ENCODE measurements at regions not wholly inside any gene's neighbourhood (a gene's known extent, or its start where the extent isn't known, plus 50 kb on each side); places are given as distances from the start of the nearest gene placed in this dataset.

DNA sequence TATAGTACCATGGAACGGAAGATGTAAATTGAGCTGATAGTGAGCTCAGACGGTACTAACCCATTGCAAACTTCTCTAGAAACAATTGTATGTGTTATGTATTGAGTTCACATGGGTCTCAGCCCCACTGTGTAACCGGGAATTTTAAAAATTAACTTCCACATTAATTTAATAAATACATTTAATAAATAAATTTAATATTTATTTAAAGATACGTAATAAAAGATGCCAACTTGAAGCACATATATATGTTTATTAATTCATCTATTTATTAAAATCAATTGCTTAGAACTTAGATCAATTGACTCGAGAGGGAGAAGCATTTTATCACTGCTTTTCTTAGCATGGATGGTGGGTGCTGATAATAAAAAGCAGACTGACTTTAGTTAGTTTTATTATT lies 170.1 kb upstream of the NPVF start:
- no peak for DNase-seq

- DNase-seq = no peak
Observed at GRCh38 chr7:25399000-25399750, 170.9 kb upstream of the NPVF start.

- no peak for DNase-seq
Observed at GRCh38 chr7:25402532-25402931, 174.2 kb upstream of the NPVF start.

DNA sequence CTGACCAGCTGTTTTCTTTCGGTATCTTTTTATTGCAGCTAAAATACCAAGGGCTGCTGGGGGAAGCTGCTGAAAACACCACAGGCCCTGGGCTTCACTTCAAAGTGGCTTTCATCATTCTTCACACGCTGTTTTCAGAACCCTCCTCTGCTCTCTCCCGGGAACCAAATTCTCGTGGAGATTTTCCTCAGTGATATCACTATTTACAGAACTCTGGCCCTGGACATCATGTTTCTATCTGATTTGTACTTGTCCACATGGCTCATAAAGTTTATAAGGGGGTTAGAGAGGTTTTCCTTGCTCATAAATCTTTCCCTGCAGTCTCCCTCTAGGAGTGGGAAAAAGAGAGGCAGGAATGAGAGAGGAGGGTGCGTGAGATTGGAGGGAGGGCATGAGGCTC lies 177.4 kb upstream of the NPVF start:
- no peak for DNase-seq

DNA sequence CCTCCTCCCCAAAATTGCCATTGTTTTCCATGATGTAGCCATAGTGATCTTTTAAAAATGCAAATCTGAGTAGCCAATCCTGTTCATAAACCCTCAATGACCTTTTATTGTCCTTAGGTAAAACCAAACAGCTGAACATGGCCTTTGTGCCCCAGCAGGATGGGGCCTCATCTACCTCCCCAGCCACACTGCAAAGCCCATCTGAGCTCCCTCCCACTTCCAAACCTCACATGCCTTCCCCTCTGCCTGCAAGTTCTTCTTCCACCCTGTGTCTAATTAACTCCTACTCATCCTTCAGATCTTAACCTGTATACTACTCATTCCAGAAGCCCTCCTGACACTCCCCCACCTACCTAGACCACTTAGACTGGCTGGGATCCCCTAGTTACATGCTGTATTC lies 178.8 kb upstream of the NPVF start:
- no peak for DNase-seq

GRCh38 chr7:25408012-25408687 lies 179.9 kb upstream of the NPVF start:
- no peak for DNase-seq

- DNase-seq = no peak
Observed at GRCh38 chr7:25408876-25409275, 180.6 kb upstream of the NPVF start.

- DNase-seq = no peak
Observed at GRCh38 chr7:25409897-25410636, 181.8 kb upstream of the NPVF start.

DNA sequence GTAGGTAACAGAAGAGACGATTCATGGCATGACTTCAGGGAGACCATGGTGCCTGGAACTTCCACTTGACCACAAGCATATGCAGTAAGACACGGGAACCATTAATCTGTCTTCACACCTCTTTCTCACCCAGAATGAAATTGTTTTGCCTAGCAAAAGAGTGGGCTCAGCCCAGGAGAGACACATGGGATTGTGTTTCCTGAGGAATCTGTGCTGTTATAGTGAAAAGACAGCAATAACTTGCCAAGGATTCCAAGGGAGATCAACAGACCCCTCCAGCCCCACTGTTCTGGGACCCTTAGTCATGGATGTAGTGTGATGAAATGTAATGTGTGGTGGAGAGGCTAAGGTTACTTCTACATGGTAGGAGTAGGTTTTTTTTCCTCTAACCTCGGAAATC lies 192.5 kb upstream of the NPVF start:
- no peak for DNase-seq

DNA sequence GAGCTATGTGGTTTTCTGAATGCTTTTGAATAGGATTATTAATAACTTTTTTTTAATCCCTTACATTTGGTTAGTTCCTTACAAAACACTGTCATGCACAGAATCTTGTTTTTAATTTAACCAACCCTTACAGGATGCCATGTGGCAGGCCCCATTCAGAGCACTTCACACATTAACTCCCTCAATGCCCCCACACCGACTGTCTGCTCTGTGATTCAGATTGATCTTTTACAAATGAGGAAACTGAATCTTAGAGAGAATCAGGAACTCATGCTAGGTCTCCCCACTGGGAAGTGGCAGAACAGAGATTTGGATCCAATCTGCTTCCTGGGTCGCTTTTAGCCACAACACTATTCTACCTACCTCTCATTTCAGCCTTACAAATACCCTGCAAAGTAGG lies 195.8 kb upstream of the NPVF start:
- no peak for DNase-seq

DNA sequence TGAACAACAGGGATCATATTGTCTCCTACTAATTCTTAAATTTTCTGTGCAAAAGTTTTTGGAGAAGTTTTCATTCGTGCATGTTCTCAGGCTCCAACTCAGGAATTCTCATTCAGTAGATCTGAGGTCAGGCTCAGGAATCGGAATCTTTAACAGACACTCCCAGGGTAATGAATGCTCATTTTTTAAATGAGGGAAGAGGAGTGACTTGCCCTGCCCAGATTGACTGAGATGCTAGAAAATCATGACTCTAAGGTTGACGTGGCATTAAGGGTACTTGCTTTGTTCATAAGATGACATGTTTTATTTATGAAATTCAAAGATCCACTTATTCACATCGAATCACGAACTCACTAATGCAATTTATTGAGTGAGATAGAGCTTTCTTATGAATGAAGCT lies 196.6 kb upstream of the NPVF start:
- no peak for DNase-seq

DNA sequence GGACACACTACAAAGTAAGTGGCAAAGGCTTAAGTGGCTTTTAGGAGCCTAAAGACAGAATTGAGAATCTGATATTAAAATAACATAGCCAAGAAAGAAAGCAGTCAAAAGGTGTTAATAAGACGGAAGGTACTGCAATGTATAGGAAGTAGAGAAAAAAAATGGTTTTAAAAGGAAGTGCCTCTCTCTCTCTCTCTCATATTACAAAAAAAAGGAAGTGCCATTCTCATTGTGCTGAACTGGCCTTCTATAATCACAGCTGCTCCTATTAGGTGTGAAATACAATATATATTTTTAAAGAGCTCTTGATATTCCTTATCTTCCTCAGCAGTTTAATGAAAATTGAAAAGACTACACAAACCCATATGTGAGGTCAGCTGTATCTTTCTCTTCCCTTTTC lies 199.4 kb upstream of the NPVF start:
- DNase-seq = no peak

- DNase-seq = no peak
Observed at GRCh38 chr7:25429731-25430130, 201.4 kb upstream of the NPVF start.

DNA sequence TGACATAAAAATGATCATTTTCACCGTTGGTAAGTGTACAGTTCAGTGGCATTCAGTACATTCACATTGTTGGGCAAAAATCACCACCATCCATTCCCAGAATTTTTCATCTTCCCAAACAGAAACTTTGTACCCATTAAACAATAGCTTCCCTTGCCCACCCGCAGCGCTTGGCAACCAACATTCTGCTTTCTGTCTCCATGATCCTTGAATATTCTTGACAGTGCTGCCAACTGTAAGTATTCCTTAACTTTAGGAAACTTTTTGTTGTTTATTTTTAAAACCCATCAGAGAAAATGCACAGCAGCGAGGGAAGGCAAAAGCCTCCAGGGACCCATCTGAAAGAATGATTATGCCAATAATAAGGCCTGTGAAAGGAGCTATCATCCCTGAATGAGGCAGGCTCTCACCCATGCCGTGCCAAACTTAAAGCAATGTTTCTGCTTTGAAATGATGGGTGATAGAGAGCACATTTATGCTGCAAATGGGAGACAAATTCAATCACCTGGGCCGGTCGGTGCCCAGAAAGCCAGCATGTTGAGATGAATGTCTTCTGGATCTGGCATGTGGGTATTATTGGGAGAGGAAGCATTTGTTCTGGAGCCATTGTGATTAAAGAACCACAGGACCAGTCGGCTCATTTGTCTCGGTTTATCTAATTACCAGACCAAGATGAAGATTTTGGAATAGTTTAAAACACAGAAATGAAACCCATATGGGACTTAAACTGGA lies 202.1 kb upstream of the NPVF start:
- no peak for DNase-seq

GRCh38 chr7:25431956-25432450 lies 203.7 kb upstream of the NPVF start:
- DNase-seq = no peak

GRCh38 chr7:25432807-25433206 lies 204.5 kb upstream of the NPVF start:
- no peak for DNase-seq

DNA sequence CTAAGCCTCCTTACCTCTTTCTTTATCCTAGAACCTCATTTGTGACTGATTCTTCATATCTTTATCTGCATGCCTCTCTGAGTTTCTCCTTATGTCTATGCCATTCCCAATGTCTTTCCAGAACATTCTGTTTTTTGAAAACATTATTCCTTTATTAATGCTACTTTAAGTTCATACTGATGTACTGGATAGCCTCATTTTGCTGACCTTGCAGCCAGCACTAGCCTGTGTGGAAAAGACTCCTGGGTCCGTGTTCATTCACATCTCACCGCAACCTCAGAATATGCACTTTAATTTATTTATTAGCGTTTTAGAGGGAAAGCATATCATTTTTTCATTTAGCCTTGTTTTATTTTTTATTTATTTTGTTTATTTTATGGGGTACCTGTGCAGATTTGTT lies 208.1 kb upstream of the NPVF start:
- no peak for DNase-seq

- DNase-seq = no peak
Observed at GRCh38 chr7:25437308-25437707, 209.0 kb upstream of the NPVF start.

DNA sequence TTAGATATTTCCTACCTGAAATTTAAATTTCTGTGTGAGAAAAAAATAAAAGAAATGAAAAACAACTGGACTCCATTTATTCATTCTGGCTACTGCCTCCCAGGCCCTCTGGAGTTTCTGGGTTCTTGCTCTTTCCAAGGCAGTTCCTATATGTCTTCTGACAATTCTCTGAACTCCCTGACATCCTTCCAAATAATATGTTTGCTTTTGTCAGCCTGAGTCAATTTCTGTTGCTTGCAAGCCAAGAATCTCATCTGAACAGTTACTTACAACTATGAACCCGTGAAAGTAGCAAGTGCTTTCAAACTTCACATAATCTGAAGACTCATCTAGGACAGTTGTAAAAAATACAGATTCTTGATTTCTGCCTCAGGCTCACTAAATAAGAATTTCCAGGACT lies 216.7 kb upstream of the NPVF start:
- no peak for DNase-seq

GRCh38 chr7:25448301-25448700 lies 220.0 kb upstream of the NPVF start:
- DNase-seq = no peak

- no peak for DNase-seq
Observed at GRCh38 chr7:25454020-25454419, 225.7 kb upstream of the NPVF start.

DNA sequence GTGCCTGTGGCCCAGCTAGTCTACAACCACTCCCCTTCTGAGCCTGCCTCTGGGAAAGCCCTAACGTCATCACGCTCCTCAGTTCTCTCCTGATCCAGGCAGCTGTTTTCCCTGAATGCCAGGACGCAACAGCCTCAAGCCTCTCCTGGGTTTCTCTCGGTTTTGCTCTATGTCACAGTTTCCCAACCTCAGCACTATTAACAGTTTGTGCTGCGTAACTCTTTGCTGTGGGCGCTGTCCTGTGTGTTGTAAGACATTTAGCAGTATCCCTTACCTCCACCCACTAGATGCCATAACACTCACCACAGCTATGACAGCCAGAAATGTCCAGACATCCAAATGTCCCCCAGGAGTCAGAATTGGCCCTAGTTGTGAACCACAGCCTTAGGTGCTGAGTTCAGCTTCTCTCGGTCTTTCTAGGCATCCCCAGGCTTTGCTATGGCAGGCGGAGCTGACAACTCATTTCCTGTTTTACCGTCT lies 226.3 kb upstream of the NPVF start:
- DNase-seq = no peak

DNA sequence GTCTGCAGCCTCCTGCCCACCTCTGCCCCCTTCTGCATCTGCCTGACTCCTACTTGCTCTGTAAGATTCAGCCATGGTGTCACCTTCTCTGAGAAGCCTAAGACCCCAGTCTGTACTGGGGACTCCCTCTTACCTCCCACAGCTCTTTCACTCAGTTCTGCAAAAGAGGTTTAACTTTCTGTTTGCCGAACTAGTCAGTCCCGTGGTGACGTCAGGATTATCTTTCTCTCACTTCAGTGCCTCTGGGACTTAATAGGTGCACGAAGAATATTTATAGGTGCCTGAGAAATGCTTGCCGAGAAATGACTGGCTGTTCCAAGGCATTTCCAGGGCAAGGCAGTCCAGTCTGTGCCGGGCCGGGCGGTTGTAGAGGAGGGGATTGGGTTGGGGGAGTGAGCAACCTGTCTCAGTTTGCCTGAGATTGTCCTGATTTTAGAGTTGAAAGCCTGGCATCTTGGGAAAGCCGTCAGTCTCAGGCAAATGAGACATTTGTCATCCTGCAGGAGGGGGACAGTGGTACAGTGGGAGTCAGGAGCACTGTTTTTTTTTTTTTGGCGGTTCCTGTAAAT lies 227.5 kb upstream of the NPVF start:
- DNase-seq = no peak

Measured in effector CD4-positive, alpha-beta T cell (primary cell).